Spleen (tissue), 7 donors: ENCODE measurements at regions not wholly inside any gene's neighbourhood (a gene's known extent, or its start where the extent isn't known, plus 50 kb on each side); places are given as distances from the start of the nearest gene placed in this dataset.

Experiments used
- POLR2A ChIP-seq, 3 donors: fragments of 450-650 bp; IDR thresholded peaks; one replicate each; pipeline ENCODE4 v1.5.1; 2017; ENCODE audit warnings: antibody characterized with exemption in 3 of 3, mild to moderate bottlenecking in 1 of 3
- POLR2AphosphoS5 ChIP-seq, 3 donors: sonication (generic); formaldehyde crosslinking; IDR thresholded peaks; one replicate each; pipeline ENCODE4 v1.5.1; 2017; ENCODE audit warnings: antibody characterized with exemption in 3 of 3
- TF ChIP-seq, protein P1 (sequence below), 11 experiments: fragments of 200-600 bp in 7 of 11; fragments of 450-650 bp in 4 of 11; sonication (generic) in 4 of 11; IDR thresholded peaks in 8 of 11; conservative IDR thresholded peaks in 3 of 11; 1 replicate in 7 of 11; 2 replicates in 4 of 11; pipeline versions ENCODE4 v1.4.0 to v1.8.0; 2016 to 2021; ENCODE audit warnings: antibody characterized with exemption in 11 of 11, inconsistent platforms in 4 of 11, mild to moderate bottlenecking in 1 of 11
- donor health status: DM: no; HTN: no; CAD: no; lungs with moderate emphysema.
- donor health status: DM: no; HTN: no; CAD: no.
- donor health status: DM: no; HTN: no; CAD: no.

DNA sequence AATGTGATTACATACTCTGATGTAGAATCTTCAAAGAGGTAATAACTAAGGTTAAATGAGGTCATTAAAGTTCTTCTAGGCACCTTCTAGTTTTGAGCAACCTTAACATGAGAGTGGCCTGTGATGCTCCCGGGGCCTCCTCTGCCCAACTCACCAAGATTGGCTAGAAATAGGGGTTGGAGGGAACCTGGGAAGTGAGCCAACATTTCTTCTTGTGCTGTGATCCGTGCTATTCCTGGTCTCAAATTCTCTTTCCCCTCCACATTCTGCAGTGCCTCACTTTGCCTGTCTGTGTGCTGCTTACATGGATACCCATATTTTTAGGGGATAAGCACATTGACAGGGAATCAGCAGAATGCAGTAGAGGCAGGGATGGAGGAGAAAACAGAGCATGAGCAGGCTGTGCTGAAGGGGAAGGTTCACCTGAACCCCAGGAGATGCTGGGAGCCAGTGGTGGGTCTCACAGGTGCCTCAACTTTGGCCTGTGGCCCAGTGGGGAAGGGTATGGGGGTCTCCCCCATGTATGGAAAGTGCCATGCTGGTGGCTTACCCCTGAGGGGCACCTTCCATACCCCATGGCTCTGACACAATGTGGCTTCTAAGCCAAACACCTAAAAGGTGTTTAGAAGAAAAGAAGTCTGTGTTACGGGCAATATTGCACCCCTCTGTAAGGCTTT lies 164.7 kb upstream of the CHD6 start:
- TF ChIP-seq, protein P1, sequence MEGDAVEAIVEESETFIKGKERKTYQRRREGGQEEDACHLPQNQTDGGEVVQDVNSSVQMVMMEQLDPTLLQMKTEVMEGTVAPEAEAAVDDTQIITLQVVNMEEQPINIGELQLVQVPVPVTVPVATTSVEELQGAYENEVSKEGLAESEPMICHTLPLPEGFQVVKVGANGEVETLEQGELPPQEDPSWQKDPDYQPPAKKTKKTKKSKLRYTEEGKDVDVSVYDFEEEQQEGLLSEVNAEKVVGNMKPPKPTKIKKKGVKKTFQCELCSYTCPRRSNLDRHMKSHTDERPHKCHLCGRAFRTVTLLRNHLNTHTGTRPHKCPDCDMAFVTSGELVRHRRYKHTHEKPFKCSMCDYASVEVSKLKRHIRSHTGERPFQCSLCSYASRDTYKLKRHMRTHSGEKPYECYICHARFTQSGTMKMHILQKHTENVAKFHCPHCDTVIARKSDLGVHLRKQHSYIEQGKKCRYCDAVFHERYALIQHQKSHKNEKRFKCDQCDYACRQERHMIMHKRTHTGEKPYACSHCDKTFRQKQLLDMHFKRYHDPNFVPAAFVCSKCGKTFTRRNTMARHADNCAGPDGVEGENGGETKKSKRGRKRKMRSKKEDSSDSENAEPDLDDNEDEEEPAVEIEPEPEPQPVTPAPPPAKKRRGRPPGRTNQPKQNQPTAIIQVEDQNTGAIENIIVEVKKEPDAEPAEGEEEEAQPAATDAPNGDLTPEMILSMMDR (IDR thresholded peaks at IDR 0.05 in 8 of 11, conservative IDR thresholded peaks at IDR 0.05 in 3 of 11): no peak
- no peak for TF ChIP-seq POLR2AphosphoS5 (IDR thresholded peaks at IDR 0.05)
- TF ChIP-seq POLR2A (IDR thresholded peaks at IDR 0.05): no peak
